DOHH2 (cell line): ENCODE measurements at regions not wholly inside any gene's neighbourhood (a gene's known extent, or its start where the extent isn't known, plus 50 kb on each side); places are given as distances from the start of the nearest gene placed in this dataset.

Experiments
- H3F3A ChIP-seq: fragments of 200-600 bp; sonication (generic), shearing (Covaris generic); 2 replicates; pipeline ENCODE4 v1.6.0; 2016; ENCODE audit warnings: antibody characterized with exemption, mild to moderate bottlenecking; ENCODE audit not compliant: control insufficient read depth, insufficient read depth
- H3K27ac ChIP-seq: fragments of 200-600 bp; sonication (generic); 2 replicates; pipeline ENCODE4 v1.5.1; 2014; ENCODE audit warnings: low read depth, mild to moderate bottlenecking, low read length, moderate library complexity
- H3K27me3 ChIP-seq: fragments of 200-600 bp; sonication (generic); 2 replicates; pipeline ENCODE4 v1.6.1; 2014; ENCODE audit warnings: mild to moderate bottlenecking, low read length, mixed read lengths; ENCODE audit not compliant: control insufficient read depth
- H3K36me3 ChIP-seq: fragments of 200-600 bp; sonication (generic); 2 replicates; pipeline ENCODE4 v1.6.1; 2014; ENCODE audit warnings: mild to moderate bottlenecking, low read length, moderate library complexity, mixed read lengths; ENCODE audit not compliant: control insufficient read depth
- H3K4me1 ChIP-seq: fragments of 200-600 bp; sonication (generic); 2 replicates; pipeline ENCODE4 v1.6.1; 2014; ENCODE audit warnings: mild to moderate bottlenecking, low read length, mixed read lengths; ENCODE audit not compliant: control insufficient read depth
- H3K4me2 ChIP-seq: fragments of 200-600 bp; sonication (generic); 2 replicates; pipeline ENCODE4 v1.6.0; 2014; ENCODE audit warnings: mild to moderate bottlenecking, low read length, moderate library complexity
- H3K4me3 ChIP-seq: fragments of 200-600 bp; sonication (generic); 2 replicates; pipeline ENCODE4 v1.5.1; 2014; ENCODE audit warnings: mild to moderate bottlenecking, low read length, mixed read lengths
- H3K79me2 ChIP-seq: fragments of 200-600 bp; sonication (generic); 2 replicates; pipeline ENCODE4 v1.6.1; 2014; ENCODE audit warnings: mild to moderate bottlenecking, low read length, mixed read lengths; ENCODE audit not compliant: control insufficient read depth
- H3K9me2 ChIP-seq: fragments of 200-600 bp; sonication (generic); replicated peaks from 2 replicates; pipeline ENCODE4 v1.6.1; 2014; ENCODE audit warnings: mild to moderate bottlenecking, low read length, mixed read lengths; ENCODE audit not compliant: control insufficient read depth
- H3K9me3 ChIP-seq: fragments of 200-600 bp; sonication (generic); 2 replicates; pipeline ENCODE4 v1.6.1; 2014; ENCODE audit warnings: antibody characterized with exemption, low read length, mixed read lengths; ENCODE audit not compliant: control insufficient read depth, insufficient read depth
- H4K20me1 ChIP-seq: fragments of 200-600 bp; sonication (generic); 2 replicates; pipeline ENCODE4 v1.6.0; 2014; ENCODE audit warnings: low read depth, mild to moderate bottlenecking, antibody characterized with exemption, low read length, moderate library complexity; ENCODE audit not compliant: control insufficient read depth, insufficient read depth
- CTCF ChIP-seq: fragments of 200-600 bp; sonication (generic); IDR thresholded peaks from one replicate; pipeline ENCODE4 v1.5.1; 2014; ENCODE audit warnings: antibody characterized with exemption, mild to moderate bottlenecking, low read depth, low read length; ENCODE audit not compliant: poor library complexity, severe bottlenecking
- EZH2phosphoT487 ChIP-seq: fragments of 200-600 bp; sonication (generic); IDR thresholded peaks from 2 replicates; pipeline ENCODE4 v1.6.1; 2017; ENCODE audit warnings: borderline replicate concordance, mild to moderate bottlenecking, antibody characterized with exemption, low read length, moderate library complexity, mixed read lengths

GRCh38 chr3:135451037-135451785 is 514.3 kb upstream of the PPP2R3A start:
- no peaks in the 10 kb centered on the region for H3K36me3 ChIP-seq
- H3K27ac ChIP-seq, result no peak overlapping the region
- H3K4me3 ChIP-seq, result no peak overlapping the region
- no peaks in the 10 kb centered on the region for H4K20me1 ChIP-seq
- H3K79me2 ChIP-seq, result no peaks in the 10 kb centered on the region
- H3K9me3 ChIP-seq, result no peaks in the 10 kb centered on the region
- no peaks in the 10 kb centered on the region for H3K4me1 ChIP-seq
- TF ChIP-seq CTCF, result no peak
- TF ChIP-seq EZH2phosphoT487, result no peak
- no peaks in the 10 kb centered on the region for H3K27me3 ChIP-seq
- no peaks in the 10 kb centered on the region for H3F3A ChIP-seq
- no peak overlapping the region for H3K4me2 ChIP-seq
- H3K9me2 ChIP-seq, result no peaks in the 10 kb centered on the region

- Histone ChIP-seq H3F3A (no peaks in the 10 kb centered on the region), H4K20me1 (no peaks in the 10 kb centered on the region), H3K27me3 (no peaks in the 10 kb centered on the region), H3K4me2 (no peak overlapping the region), H3K27ac (no peak overlapping the region), H3K4me1 (no peaks in the 10 kb centered on the region), H3K4me3 (no peak overlapping the region), H3K79me2 (no peaks in the 10 kb centered on the region), H3K36me3 (no peaks in the 10 kb centered on the region), H3K9me3 (no peaks in the 10 kb centered on the region), H3K9me2 (no peaks in the 10 kb centered on the region)
- TF ChIP-seq CTCF (no peak), EZH2phosphoT487 (no peak)
These were observed 512.6 kb upstream of the PPP2R3A start for GRCh38 chr3:135452881-135453280.

- H3K4me1 ChIP-seq, result no peaks in the 10 kb centered on the region
- no peak overlapping the region for H3K4me3 ChIP-seq
- no peaks in the 10 kb centered on the region for H3K9me2 ChIP-seq
- no peaks in the 10 kb centered on the region for H3K79me2 ChIP-seq
- no peak overlapping the region for H3K27ac ChIP-seq
- no peak overlapping the region for H3K4me2 ChIP-seq
- no peaks in the 10 kb centered on the region for H3K36me3 ChIP-seq
- TF ChIP-seq EZH2phosphoT487 (no peak), CTCF (no peak)
- H3K9me3 ChIP-seq, result no peaks in the 10 kb centered on the region
- H4K20me1 ChIP-seq, result no peaks in the 10 kb centered on the region
- no peaks in the 10 kb centered on the region for H3F3A ChIP-seq
- H3K27me3 ChIP-seq, result no peaks in the 10 kb centered on the region
These were observed 512.2 kb upstream of the PPP2R3A start for GRCh38 chr3:135453326-135453725.
